SK-N-MC (cell line): ENCODE measurements at regions not wholly inside any gene's neighbourhood (a gene's known extent, or its start where the extent isn't known, plus 50 kb on each side); places are given as distances from the start of the nearest gene placed in this dataset.

Experiments used
- EZH2 ChIP-seq: fragments of 200-600 bp; sonication (generic); IDR thresholded peaks from one replicate; pipeline ENCODE4 v1.6.1; 2017; ENCODE audit warnings: antibody characterized with exemption
- FOXP2 ChIP-seq: optimal IDR thresholded peaks from 2 replicates; pipeline ENCODE3; 2011; ENCODE audit warnings: mild to moderate bottlenecking, moderate library complexity; ENCODE audit not compliant: insufficient read depth; ENCODE audit errors: extremely low read length, control extremely low read depth
- POLR2AphosphoS5 ChIP-seq: IDR thresholded peaks from 2 replicates; pipeline ENCODE4 v1.6.1; 2012; ENCODE audit warnings: mild to moderate bottlenecking, low read depth, low read length, borderline replicate concordance

- TF ChIP-seq EZH2 (no peak), POLR2AphosphoS5 (no peak), FOXP2 (peak; percentile 54)
Observed at GRCh38 chr2:219737270-219737691, 109.9 kb downstream of the SLC4A3 start.
